A549 (cell line): ENCODE measurements at regions not wholly inside any gene's neighbourhood (a gene's known extent, or its start where the extent isn't known, plus 50 kb on each side); places are given as distances from the start of the nearest gene placed in this dataset.

Experiments used
- BHLHE40 ChIP-seq: IDR thresholded peaks from 2 replicates; pipeline ENCODE4 v1.6.1; 2012; ENCODE audit warnings: low read depth, low read length, inconsistent platforms
- CEBPB ChIP-seq, 2 experiments: fragments of >200 bp in 1 of 2; sonication (Bioruptor Twin) in 1 of 2; formaldehyde crosslinking in 1 of 2; IDR thresholded peaks; 2 replicates each; pipeline ENCODE4 v1.6.1; 2012 to 2016
- CHD2 ChIP-seq: fragments of 150-350 bp; IDR thresholded peaks from 2 replicates; pipeline ENCODE4 v1.6.1; 2014; ENCODE audit warnings: low read length; ENCODE audit not compliant: partially characterized antibody
- ESRRA ChIP-seq: fragments of 150-350 bp; IDR thresholded peaks from 2 replicates; pipeline ENCODE4 v1.6.1; 2014; ENCODE audit warnings: mild to moderate bottlenecking, low read length, borderline replicate concordance
- MAFK ChIP-seq: fragments of 450-650 bp; IDR thresholded peaks from 2 replicates; pipeline ENCODE4 v1.6.1; 2014; ENCODE audit not compliant: partially characterized antibody
- POLR2A ChIP-seq: IDR thresholded peaks from 2 replicates; pipeline ENCODE4 v1.6.1; 2012; ENCODE audit warnings: mild to moderate bottlenecking, low read length
- RFX5 ChIP-seq: fragments of 450-650 bp; IDR thresholded peaks from 2 replicates; pipeline ENCODE4 v1.7.1; 2014; ENCODE audit warnings: antibody characterized with exemption, mild to moderate bottlenecking, moderate library complexity
- SREBF2 ChIP-seq: fragments of 450-650 bp; IDR thresholded peaks from 2 replicates; pipeline ENCODE4 v1.6.1; 2014; ENCODE audit warnings: mild to moderate bottlenecking, moderate library complexity
- TP53 ChIP-seq: fragments of 250-450 bp; sonication (Bioruptor Pico); IDR thresholded peaks from 2 replicates; pipeline ENCODE4 v1.5.0; 2021; ENCODE audit warnings: mild to moderate bottlenecking, moderate library complexity
- TF ChIP-seq, protein P1 (sequence below): fragments of >200 bp; sonication (Bioruptor Twin); formaldehyde crosslinking; IDR thresholded peaks from 3 replicates; pipeline ENCODE4 v1.5.1; 2016
- TF ChIP-seq, protein P2 (sequence below): IDR thresholded peaks from 2 replicates; pipeline ENCODE4 v1.6.1; 2012
- TF ChIP-seq, protein P3 (sequence below): fragments of 200-600 bp; sonication (generic); IDR thresholded peaks from 2 replicates; pipeline ENCODE4 v1.6.1; 2016; ENCODE audit warnings: antibody characterized with exemption, mild to moderate bottlenecking, moderate library complexity
- TF ChIP-seq, protein P4 (sequence below): fragments of 250-450 bp; sonication (Bioruptor Pico); IDR thresholded peaks from 2 replicates; pipeline ENCODE4 v1.5.0; 2021; ENCODE audit warnings: mild to moderate bottlenecking, moderate library complexity, borderline replicate concordance

DNA sequence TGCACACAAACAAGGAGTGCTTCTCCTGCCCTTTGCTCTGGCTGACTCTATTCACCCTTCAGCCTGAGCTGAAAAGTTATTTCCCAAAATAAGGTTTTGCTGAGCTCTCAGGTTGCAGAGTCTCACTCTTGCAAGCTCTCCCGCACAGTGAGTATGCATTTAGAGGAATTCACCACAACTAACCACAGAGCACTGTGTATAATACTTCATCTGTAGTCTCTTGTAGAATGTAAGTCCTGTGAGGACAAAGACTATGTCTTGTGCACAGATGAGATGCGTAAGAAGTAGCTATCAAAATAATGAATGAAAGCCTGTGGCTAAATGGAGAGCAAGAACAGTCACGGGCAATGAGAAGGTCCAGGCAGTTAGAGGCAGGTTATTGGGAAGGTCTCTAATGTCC is 156.5 kb upstream of the SLCO3A1 start:
- TF ChIP-seq, protein P1, sequence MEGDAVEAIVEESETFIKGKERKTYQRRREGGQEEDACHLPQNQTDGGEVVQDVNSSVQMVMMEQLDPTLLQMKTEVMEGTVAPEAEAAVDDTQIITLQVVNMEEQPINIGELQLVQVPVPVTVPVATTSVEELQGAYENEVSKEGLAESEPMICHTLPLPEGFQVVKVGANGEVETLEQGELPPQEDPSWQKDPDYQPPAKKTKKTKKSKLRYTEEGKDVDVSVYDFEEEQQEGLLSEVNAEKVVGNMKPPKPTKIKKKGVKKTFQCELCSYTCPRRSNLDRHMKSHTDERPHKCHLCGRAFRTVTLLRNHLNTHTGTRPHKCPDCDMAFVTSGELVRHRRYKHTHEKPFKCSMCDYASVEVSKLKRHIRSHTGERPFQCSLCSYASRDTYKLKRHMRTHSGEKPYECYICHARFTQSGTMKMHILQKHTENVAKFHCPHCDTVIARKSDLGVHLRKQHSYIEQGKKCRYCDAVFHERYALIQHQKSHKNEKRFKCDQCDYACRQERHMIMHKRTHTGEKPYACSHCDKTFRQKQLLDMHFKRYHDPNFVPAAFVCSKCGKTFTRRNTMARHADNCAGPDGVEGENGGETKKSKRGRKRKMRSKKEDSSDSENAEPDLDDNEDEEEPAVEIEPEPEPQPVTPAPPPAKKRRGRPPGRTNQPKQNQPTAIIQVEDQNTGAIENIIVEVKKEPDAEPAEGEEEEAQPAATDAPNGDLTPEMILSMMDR, result no peak
- TF ChIP-seq, protein P2, sequence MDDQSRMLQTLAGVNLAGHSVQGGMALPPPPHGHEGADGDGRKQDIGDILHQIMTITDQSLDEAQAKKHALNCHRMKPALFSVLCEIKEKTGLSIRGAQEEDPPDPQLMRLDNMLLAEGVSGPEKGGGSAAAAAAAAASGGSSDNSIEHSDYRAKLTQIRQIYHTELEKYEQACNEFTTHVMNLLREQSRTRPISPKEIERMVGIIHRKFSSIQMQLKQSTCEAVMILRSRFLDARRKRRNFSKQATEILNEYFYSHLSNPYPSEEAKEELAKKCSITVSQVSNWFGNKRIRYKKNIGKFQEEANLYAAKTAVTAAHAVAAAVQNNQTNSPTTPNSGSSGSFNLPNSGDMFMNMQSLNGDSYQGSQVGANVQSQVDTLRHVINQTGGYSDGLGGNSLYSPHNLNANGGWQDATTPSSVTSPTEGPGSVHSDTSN, result no peak
- no peak for TF ChIP-seq POLR2A
- TF ChIP-seq CHD2, result no peak
- no peak for TF ChIP-seq CEBPB (IDR thresholded peaks at IDR 0.05)
- no peak for TF ChIP-seq BHLHE40
- TF ChIP-seq SREBF2, result no peak
- TF ChIP-seq MAFK, result no peak
- TF ChIP-seq, protein P3, sequence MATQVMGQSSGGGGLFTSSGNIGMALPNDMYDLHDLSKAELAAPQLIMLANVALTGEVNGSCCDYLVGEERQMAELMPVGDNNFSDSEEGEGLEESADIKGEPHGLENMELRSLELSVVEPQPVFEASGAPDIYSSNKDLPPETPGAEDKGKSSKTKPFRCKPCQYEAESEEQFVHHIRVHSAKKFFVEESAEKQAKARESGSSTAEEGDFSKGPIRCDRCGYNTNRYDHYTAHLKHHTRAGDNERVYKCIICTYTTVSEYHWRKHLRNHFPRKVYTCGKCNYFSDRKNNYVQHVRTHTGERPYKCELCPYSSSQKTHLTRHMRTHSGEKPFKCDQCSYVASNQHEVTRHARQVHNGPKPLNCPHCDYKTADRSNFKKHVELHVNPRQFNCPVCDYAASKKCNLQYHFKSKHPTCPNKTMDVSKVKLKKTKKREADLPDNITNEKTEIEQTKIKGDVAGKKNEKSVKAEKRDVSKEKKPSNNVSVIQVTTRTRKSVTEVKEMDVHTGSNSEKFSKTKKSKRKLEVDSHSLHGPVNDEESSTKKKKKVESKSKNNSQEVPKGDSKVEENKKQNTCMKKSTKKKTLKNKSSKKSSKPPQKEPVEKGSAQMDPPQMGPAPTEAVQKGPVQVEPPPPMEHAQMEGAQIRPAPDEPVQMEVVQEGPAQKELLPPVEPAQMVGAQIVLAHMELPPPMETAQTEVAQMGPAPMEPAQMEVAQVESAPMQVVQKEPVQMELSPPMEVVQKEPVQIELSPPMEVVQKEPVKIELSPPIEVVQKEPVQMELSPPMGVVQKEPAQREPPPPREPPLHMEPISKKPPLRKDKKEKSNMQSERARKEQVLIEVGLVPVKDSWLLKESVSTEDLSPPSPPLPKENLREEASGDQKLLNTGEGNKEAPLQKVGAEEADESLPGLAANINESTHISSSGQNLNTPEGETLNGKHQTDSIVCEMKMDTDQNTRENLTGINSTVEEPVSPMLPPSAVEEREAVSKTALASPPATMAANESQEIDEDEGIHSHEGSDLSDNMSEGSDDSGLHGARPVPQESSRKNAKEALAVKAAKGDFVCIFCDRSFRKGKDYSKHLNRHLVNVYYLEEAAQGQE, result no peak
- TF ChIP-seq, protein P4, sequence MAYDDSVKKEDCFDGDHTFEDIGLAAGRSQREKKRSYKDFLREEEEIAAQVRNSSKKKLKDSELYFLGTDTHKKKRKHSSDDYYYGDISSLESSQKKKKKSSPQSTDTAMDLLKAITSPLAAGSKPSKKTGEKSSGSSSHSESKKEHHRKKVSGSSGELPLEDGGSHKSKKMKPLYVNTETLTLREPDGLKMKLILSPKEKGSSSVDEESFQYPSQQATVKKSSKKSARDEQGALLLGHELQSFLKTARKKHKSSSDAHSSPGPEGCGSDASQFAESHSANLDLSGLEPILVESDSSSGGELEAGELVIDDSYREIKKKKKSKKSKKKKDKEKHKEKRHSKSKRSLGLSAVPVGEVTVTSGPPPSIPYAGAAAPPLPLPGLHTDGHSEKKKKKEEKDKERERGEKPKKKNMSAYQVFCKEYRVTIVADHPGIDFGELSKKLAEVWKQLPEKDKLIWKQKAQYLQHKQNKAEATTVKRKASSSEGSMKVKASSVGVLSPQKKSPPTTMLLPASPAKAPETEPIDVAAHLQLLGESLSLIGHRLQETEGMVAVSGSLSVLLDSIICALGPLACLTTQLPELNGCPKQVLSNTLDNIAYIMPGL (CRISPR knock-in tag), result no peak
- TF ChIP-seq RFX5, result no peak
- TF ChIP-seq ESRRA, result no peak
- no peak for TF ChIP-seq TP53
